ENCODE measurements at regions not wholly inside any gene's neighbourhood (a gene's known extent, or its start where the extent isn't known, plus 50 kb on each side); places are given as distances from the start of the nearest gene placed in this dataset.
"Not testable (repeated sequence)": the region's sequence is repeated elsewhere in the genome, so short reads cannot be mapped to it uniquely, and the experiment has no call there.

DNA sequence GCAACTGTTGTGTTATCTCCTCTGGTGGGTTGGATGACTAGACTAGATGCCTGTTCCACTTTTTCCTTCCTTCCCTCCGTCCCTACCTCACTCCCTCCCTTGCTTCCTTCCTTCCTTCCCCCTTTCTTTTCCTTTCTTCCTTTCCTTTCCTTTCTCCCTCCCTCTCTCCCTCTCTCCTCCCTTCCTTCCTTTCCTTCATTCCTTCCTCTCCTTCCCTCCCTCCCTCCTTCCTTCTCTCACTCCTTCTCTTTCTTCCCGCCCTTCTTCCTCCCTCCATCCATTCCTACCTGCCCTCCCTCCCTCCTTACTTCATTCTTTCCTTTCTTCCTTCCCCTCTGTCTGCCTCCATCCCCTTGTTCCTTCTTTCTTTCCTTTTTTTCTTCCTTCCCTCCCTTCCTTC is 1045.3 kb downstream of the OTOL1 start:
- H3K27ac Mint-ChIP-seq = no peak overlapping the region
- peaks cover 2% of the 10 kb centered on the region for H3K27me3 Mint-ChIP-seq (ENCODE audit: insufficient read depth)
- intact Hi-C loops (cut with micrococcal nuclease) = no loop called here
- H3K4me1 Mint-ChIP-seq (ENCODE audit: low read depth) = no peaks in the 10 kb centered on the region
- DNase-seq (ENCODE audit: low spot score) = no peak
- H3K9me3 Mint-ChIP-seq = no peaks in the 10 kb centered on the region
- no peaks in the 10 kb centered on the region for H3K36me3 Mint-ChIP-seq (ENCODE audit: low read depth)
- no peak overlapping the region for H3K4me3 Mint-ChIP-seq

DNA sequence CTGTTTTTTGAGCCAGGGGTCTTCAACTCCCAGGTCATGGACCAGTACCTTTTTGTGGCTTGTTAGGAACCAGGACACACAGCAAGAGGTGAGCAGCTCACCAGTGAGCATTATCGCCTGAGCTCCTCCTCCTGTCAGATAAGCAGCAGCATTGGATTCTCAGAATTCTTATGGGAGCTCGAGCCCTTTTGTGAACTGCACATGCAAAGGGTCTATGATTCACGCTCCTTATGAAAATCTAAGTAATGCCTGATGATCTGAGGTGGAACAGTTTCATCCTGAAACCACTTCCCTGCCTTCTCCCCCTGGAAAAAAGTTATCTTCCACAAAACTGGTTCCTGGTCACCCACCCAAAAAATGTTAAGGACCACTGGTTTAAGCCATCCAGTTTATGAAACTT is 1047.6 kb downstream of the OTOL1 start:
- intact Hi-C loops (cut with micrococcal nuclease) = no loop called here
- no peaks in the 10 kb centered on the region for H3K9me3 Mint-ChIP-seq
- H3K4me3 Mint-ChIP-seq = no peak overlapping the region
- H3K36me3 Mint-ChIP-seq (ENCODE audit: low read depth) = no peaks in the 10 kb centered on the region
- H3K27me3 Mint-ChIP-seq (ENCODE audit: insufficient read depth) = peaks cover 2% of the 10 kb centered on the region
- H3K27ac Mint-ChIP-seq = no peak overlapping the region
- H3K4me1 Mint-ChIP-seq (ENCODE audit: low read depth) = no peaks in the 10 kb centered on the region
- DNase-seq (ENCODE audit: low spot score) = no peak

GRCh38 chr3:162546910-162547309 is 1050.3 kb downstream of the OTOL1 start:
- no peaks in the 10 kb centered on the region for H3K36me3 Mint-ChIP-seq (ENCODE audit: low read depth)
- intact Hi-C loops (cut with micrococcal nuclease) = no loop called here

DNA sequence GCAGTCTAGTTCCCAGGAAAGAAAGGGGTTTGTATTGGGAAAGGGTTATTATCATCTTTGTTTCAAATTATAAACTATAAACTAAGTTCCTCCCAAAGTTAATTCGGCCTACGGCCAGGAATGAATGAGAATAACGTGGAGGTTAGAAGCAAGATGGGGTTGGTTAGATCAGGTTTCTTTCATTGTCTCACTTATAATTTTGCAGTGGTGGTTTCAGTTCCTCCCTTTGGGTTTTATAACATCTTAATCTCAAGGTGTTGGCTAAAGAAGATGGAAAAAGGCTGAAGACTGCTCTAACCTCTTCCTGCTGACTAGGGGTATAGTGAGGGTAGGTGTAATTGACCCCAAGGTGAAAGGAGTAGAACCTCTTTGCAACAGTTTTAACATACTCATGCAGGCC is 1050.7 kb downstream of the OTOL1 start:
- Mint-ChIP-seq H3K27me3 (ENCODE audit: insufficient read depth) (no peaks in the 10 kb centered on the region), H3K27ac (no peak overlapping the region), H3K4me1 (ENCODE audit: low read depth) (no peaks in the 10 kb centered on the region), H3K4me3 (no peak overlapping the region), H3K36me3 (ENCODE audit: low read depth) (no peaks in the 10 kb centered on the region), H3K9me3 (no peaks in the 10 kb centered on the region)
- no peak for DNase-seq (ENCODE audit: low spot score)
- intact Hi-C loops (cut with micrococcal nuclease) = no loop called here

More at GRCh38 chr3:162546910-162547309, 1050.3 kb downstream of the OTOL1 start:
- Mint-ChIP-seq H3K27me3 (ENCODE audit: insufficient read depth) (peaks cover 2% of the 10 kb centered on the region), H3K27ac (no peak overlapping the region), H3K4me3 (no peak overlapping the region), H3K9me3 (no peaks in the 10 kb centered on the region), H3K4me1 (ENCODE audit: low read depth) (no peaks in the 10 kb centered on the region)
- DNase-seq (ENCODE audit: low spot score) = no peak

DNA sequence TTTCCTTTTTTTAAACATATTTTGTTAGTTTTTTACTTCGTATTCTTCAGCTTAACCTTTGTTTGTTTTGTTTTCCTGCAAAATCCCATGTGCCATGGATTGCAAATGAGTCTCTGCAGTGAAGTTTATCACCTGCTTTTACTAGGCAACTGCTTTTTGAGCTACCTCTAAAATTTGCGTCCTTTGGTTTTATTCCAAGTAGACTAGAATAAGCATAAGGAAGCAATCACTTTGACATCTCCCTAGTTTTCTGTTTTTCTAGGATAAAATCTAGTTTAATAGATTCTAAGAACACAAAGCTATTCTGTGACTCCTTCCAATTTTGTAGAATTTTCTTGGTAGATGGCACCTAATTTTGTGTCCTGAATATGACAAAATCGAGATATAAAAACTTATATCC is 1059.2 kb downstream of the OTOL1 start:
- H3K27ac Mint-ChIP-seq = no peak overlapping the region
- no peak overlapping the region for H3K4me3 Mint-ChIP-seq
- no peaks in the 10 kb centered on the region for H3K9me3 Mint-ChIP-seq
- intact Hi-C loops (cut with micrococcal nuclease) = no loop called here
- no peak for DNase-seq (ENCODE audit: low spot score)
- no peaks in the 10 kb centered on the region for H3K4me1 Mint-ChIP-seq (ENCODE audit: low read depth)
- H3K27me3 Mint-ChIP-seq (ENCODE audit: insufficient read depth) = no peaks in the 10 kb centered on the region
- no peaks in the 10 kb centered on the region for H3K36me3 Mint-ChIP-seq (ENCODE audit: low read depth)

- no peak overlapping the region for H3K4me3 Mint-ChIP-seq
- no peaks in the 10 kb centered on the region for H3K4me1 Mint-ChIP-seq (ENCODE audit: low read depth)
- no peaks in the 10 kb centered on the region for H3K9me3 Mint-ChIP-seq
- no peak for DNase-seq (ENCODE audit: low spot score)
- H3K36me3 Mint-ChIP-seq (ENCODE audit: low read depth) = no peaks in the 10 kb centered on the region
- no peaks in the 10 kb centered on the region for H3K27me3 Mint-ChIP-seq (ENCODE audit: insufficient read depth)
- no peak overlapping the region for H3K27ac Mint-ChIP-seq
- intact Hi-C loops (cut with micrococcal nuclease) = no loop called here
These were observed 1061.4 kb downstream of the OTOL1 start for GRCh38 chr3:162558016-162558415.

DNA sequence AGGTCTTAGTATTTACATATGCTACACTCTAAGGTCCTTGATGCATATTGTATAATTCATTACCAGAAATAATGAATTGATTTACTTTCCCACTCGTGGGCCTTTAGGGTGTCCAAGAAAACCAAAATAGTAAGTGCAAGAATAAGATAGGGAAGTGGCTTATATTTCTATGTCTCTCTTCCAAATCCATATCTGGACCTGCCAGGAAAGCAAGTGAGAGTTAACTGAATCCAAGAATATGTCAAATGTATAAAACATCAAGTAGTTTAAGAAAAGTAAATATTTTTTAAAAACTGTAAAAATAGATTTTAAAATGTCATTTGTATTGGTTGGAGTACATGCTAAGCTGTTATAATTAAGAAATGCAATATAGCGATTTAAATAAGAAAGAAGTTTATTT is 1072.1 kb downstream of the OTOL1 start:
- no peak overlapping the region for H3K27ac Mint-ChIP-seq
- DNase-seq (ENCODE audit: low spot score) = no peak
- intact Hi-C loops (cut with micrococcal nuclease) = no loop called here
- H3K4me1 Mint-ChIP-seq (ENCODE audit: low read depth) = no peaks in the 10 kb centered on the region
- no peaks in the 10 kb centered on the region for H3K36me3 Mint-ChIP-seq (ENCODE audit: low read depth)
- no peaks in the 10 kb centered on the region for H3K27me3 Mint-ChIP-seq (ENCODE audit: insufficient read depth)
- H3K4me3 Mint-ChIP-seq = no peak overlapping the region
- no peaks in the 10 kb centered on the region for H3K9me3 Mint-ChIP-seq

DNA sequence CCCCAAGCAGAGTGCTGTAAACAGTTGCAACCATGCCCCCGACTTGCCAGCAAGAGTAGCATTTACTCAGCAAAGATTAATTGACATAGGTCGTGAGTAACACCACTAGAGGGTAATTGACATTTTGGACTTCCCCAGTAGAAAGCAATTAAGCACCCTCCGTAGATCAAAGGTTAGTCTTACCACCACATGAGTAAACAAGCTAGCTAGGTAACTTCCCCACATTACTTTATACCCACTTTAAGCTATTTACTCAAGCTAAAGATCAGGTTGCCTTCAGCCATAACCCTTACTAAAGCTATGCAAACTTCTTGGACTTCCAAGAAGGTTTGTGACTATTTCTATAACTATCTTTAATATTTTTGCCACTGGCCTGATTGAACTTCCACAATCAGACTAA is 1072.7 kb downstream of the OTOL1 start:
- H3K9me3 Mint-ChIP-seq = no peaks in the 10 kb centered on the region
- H3K4me1 Mint-ChIP-seq (ENCODE audit: low read depth) = no peaks in the 10 kb centered on the region
- no peak for DNase-seq (ENCODE audit: low spot score)
- no peaks in the 10 kb centered on the region for H3K36me3 Mint-ChIP-seq (ENCODE audit: low read depth)
- no peak overlapping the region for H3K27ac Mint-ChIP-seq
- H3K27me3 Mint-ChIP-seq (ENCODE audit: insufficient read depth) = no peaks in the 10 kb centered on the region
- intact Hi-C loops (cut with micrococcal nuclease) = no loop called here
- no peak overlapping the region for H3K4me3 Mint-ChIP-seq

GRCh38 chr3:162584986-162585385 is 1088.4 kb downstream of the OTOL1 start:
- Mint-ChIP-seq H3K4me1 (ENCODE audit: low read depth) (no peaks in the 10 kb centered on the region), H3K27ac (no peak overlapping the region), H3K9me3 (peaks cover 9% of the 10 kb centered on the region), H3K4me3 (no peak overlapping the region), H3K27me3 (ENCODE audit: insufficient read depth) (no peaks in the 10 kb centered on the region), H3K36me3 (ENCODE audit: low read depth) (no peaks in the 10 kb centered on the region)
- intact Hi-C loops (cut with micrococcal nuclease) = no loop called here
- no peak for DNase-seq (ENCODE audit: low spot score)

DNA sequence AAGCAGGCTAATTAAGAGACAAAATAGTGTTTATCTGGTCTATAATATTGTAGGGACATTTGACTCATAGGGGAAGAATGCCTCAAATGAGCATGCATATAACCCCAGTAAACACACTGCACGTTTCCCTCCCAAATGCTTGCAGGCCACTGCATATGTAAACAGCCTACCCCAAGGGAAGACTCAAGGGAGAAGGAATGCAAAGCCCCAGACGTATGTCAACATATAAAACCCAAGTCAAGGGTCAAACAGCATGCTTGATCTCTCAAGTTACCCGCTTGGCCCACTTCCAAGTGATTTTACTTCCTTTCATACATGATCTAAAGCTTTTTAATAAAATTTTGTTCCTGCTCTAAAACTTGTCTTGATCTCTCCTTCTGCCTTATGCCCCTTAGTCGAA is 1090.0 kb downstream of the OTOL1 start:
- no peak for DNase-seq (ENCODE audit: low spot score)
- intact Hi-C loops (cut with micrococcal nuclease) = no loop called here
- no peaks in the 10 kb centered on the region for H3K36me3 Mint-ChIP-seq (ENCODE audit: low read depth)
- no peak overlapping the region for H3K27ac Mint-ChIP-seq
- no peaks in the 10 kb centered on the region for H3K27me3 Mint-ChIP-seq (ENCODE audit: insufficient read depth)
- no peak overlapping the region for H3K4me3 Mint-ChIP-seq
- H3K9me3 Mint-ChIP-seq = peaks cover 8% of the 10 kb centered on the region
- H3K4me1 Mint-ChIP-seq (ENCODE audit: low read depth) = no peaks in the 10 kb centered on the region

- Mint-ChIP-seq H3K27me3 (ENCODE audit: insufficient read depth) (no peaks in the 10 kb centered on the region), H3K27ac (no peak overlapping the region), H3K4me3 (no peak overlapping the region), H3K4me1 (ENCODE audit: low read depth) (no peaks in the 10 kb centered on the region), H3K9me3 (peaks cover 7% of the 10 kb centered on the region), H3K36me3 (ENCODE audit: low read depth) (no peaks in the 10 kb centered on the region)
- no peak for DNase-seq (ENCODE audit: low spot score)
- intact Hi-C loops (cut with micrococcal nuclease) = no loop called here
These were observed 1100.6 kb downstream of the OTOL1 start for GRCh38 chr3:162597226-162597625.

DNA sequence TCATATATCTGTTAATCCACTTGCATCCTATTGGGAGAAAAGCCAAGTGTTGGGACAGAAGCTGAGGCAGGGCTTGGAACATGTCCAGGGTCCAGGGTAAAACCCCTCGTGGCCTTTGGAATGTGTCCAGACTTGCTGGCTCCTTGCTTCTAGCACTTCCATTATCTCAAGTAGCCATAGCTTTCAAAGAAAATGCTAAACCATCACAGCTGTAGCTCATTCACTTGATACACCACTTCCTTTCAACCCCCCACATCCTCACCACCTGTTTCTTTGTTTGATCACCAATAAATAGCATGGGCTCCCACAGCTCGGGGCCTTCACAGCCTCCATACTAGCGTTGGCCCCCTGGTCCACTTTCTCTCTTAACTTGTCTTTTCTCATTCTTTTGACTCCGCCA is 1101.9 kb downstream of the OTOL1 start:
- intact Hi-C loops (cut with micrococcal nuclease); H3K27me3 Mint-ChIP-seq (ENCODE audit: insufficient read depth); DNase-seq (ENCODE audit: low spot score); H3K4me1 Mint-ChIP-seq (ENCODE audit: low read depth); H3K27ac Mint-ChIP-seq; H3K36me3 Mint-ChIP-seq (ENCODE audit: low read depth); H3K9me3 Mint-ChIP-seq; H3K4me3 Mint-ChIP-seq: not testable (repeated sequence)

- H3K4me3 Mint-ChIP-seq; H3K4me1 Mint-ChIP-seq (ENCODE audit: low read depth); H3K27me3 Mint-ChIP-seq (ENCODE audit: insufficient read depth); H3K9me3 Mint-ChIP-seq; H3K36me3 Mint-ChIP-seq (ENCODE audit: low read depth); DNase-seq (ENCODE audit: low spot score); H3K27ac Mint-ChIP-seq; intact Hi-C loops (cut with micrococcal nuclease): not testable (repeated sequence)
These were observed 1103.1 kb downstream of the OTOL1 start for GRCh38 chr3:162599742-162600141.

GRCh38 chr3:162601101-162601670 is 1104.6 kb downstream of the OTOL1 start:
- intact Hi-C loops (cut with micrococcal nuclease) = no loop called here
- H3K36me3 Mint-ChIP-seq (ENCODE audit: low read depth) = no peaks in the 10 kb centered on the region
- no peak overlapping the region for H3K27ac Mint-ChIP-seq
- DNase-seq (ENCODE audit: low spot score) = no peak
- no peaks in the 10 kb centered on the region for H3K27me3 Mint-ChIP-seq (ENCODE audit: insufficient read depth)
- H3K4me3 Mint-ChIP-seq = no peak overlapping the region
- H3K9me3 Mint-ChIP-seq = peaks cover 12% of the 10 kb centered on the region
- no peaks in the 10 kb centered on the region for H3K4me1 Mint-ChIP-seq (ENCODE audit: low read depth)

All from activated T-helper 1 cell treated with anti-CD3 and anti-CD28 coated beads, Interleukin-12 subunit alpha, Interleukin-12 subunit beta, Interleukin-2, Interleukin-4 antibody, amounts not matched to agents 30 ng/mL and 10 ng/mL and 1 ng/mL, durations not matched to agents 14 hours and 24 hours and 36 hours (primary cell).